C4-2B (cell line): ENCODE measurements at regions not wholly inside any gene's neighbourhood (a gene's known extent, or its start where the extent isn't known, plus 50 kb on each side); places are given as distances from the start of the nearest gene placed in this dataset.

Experiments used
- H3K27ac ChIP-seq: fragments of 450-650 bp; 2 replicates; pipeline ENCODE4 v1.5.1; 2017
- ZFX ChIP-seq: fragments of 450-650 bp; IDR thresholded peaks from 2 replicates; pipeline ENCODE4 v1.6.1; 2017
- TF ChIP-seq, protein P1 (sequence below): fragments of 450-650 bp; conservative IDR thresholded peaks from 2 replicates; pipeline ENCODE4 v1.5.1; 2017; ENCODE audit warnings: mild to moderate bottlenecking

DNA sequence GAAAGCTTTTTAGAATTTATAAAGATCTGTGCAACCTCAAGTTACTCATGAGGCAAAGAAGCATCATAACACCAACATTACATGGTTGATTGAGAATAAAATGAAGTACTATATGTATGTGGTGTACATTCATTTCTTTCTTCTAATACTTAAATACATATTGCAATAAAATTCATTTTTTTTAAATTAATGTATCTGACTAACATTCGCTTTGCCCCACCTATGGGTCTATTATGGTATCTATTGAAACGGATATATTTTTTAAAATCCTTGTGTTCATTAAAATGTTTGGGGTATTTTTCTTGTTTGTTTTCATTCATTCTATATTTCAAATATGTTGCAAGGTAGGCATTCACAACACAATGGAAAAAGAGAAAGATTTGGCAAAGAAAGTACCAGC lies 237.5 kb downstream of the DSEL start:
- no peak for TF ChIP-seq ZFX
- TF ChIP-seq, protein P1, sequence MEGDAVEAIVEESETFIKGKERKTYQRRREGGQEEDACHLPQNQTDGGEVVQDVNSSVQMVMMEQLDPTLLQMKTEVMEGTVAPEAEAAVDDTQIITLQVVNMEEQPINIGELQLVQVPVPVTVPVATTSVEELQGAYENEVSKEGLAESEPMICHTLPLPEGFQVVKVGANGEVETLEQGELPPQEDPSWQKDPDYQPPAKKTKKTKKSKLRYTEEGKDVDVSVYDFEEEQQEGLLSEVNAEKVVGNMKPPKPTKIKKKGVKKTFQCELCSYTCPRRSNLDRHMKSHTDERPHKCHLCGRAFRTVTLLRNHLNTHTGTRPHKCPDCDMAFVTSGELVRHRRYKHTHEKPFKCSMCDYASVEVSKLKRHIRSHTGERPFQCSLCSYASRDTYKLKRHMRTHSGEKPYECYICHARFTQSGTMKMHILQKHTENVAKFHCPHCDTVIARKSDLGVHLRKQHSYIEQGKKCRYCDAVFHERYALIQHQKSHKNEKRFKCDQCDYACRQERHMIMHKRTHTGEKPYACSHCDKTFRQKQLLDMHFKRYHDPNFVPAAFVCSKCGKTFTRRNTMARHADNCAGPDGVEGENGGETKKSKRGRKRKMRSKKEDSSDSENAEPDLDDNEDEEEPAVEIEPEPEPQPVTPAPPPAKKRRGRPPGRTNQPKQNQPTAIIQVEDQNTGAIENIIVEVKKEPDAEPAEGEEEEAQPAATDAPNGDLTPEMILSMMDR, result 0 out of 2 replicates have a peak, but pooled peaks have one; percentile 6
- H3K27ac ChIP-seq, result no peak overlapping the region

DNA sequence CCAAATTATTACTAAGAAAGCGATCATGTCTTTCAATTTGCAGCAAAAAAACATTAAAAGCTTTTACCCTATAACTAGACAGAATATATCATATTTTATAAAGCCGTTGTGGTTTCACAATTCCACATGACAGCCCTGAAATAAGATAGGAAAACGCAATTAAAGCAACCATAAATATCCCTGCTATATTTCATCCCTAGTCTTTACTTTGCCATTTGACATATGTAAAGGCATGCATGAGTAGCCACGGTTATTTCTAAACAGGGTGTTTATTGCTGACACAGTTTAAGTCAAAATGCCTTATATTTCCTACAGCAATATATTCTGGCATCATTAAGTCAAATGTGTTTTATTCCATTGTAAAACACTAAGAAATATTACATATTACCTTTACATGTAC lies 239.9 kb downstream of the DSEL start:
- TF ChIP-seq, protein P1, result no peak
- TF ChIP-seq ZFX, result no peak

DNA sequence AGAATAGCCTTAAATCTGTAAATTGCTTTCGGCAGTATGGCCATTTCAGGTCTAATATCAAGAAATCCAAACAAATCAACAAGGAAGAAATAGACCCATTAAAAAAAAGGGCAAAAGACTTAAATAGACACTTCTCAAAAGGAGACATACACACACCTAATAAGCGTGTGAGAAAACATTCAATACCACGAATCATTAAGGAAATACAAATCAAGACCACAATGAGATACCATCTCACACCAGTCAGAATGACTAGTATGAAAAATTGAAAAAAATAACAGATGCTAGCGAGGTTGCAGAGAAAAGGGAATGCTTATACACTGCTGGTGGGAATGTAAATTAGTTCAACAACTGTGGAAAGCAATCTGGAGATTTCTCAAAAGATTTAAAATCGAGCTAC lies 243.2 kb downstream of the DSEL start:
- TF ChIP-seq ZFX, result no peak
- TF ChIP-seq, protein P1, result no peak
- H3K27ac ChIP-seq, result no peak overlapping the region

More for the DNA sequence above, 239.9 kb downstream of the DSEL start:
- H3K27ac ChIP-seq, result no peak overlapping the region

DNA sequence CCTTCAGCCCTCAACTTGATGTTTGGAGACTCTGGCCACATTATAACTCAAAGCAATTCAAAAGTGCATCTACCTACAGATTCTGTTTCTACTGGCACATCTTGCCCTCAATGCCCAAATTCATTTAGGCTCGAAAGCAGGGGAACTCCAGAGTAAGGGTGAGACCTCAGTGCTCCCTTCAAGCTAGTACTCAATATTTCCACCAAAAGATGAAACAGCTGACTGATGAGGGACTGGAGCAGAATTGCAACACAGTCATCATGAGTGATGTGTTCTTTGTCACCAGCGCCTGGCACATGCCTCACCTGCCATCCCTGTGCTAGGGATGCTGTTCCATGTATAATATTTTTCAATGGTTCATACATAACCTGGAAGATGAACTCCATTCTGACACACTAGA lies 247.3 kb downstream of the DSEL start:
- TF ChIP-seq ZFX, result no peak
- TF ChIP-seq, protein P1, result no peak

DNA sequence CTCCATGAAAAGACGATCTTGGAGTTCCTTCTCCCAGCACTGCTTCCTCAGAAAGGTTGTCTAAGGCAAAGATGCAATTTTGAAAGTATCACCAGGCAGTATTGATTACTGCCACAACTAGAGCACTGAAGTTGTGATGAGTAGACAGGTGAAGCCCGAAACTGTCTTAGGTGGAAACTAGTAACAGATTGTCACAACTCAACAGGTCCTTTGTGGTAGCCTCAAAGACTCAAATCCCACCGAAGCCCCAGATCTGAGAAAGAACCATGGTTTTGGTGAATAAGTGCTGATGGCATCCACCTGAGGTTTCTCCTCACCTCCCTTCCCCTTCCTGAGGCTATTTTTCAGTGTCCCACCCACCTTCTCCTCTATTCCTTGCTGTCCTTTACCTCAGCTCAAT lies 248.0 kb downstream of the DSEL start:
- H3K27ac ChIP-seq, result no peak overlapping the region
- TF ChIP-seq, protein P1, result no peak
- TF ChIP-seq ZFX, result no peak

More for the DNA sequence above, 247.3 kb downstream of the DSEL start:
- H3K27ac ChIP-seq, result no peak overlapping the region

DNA sequence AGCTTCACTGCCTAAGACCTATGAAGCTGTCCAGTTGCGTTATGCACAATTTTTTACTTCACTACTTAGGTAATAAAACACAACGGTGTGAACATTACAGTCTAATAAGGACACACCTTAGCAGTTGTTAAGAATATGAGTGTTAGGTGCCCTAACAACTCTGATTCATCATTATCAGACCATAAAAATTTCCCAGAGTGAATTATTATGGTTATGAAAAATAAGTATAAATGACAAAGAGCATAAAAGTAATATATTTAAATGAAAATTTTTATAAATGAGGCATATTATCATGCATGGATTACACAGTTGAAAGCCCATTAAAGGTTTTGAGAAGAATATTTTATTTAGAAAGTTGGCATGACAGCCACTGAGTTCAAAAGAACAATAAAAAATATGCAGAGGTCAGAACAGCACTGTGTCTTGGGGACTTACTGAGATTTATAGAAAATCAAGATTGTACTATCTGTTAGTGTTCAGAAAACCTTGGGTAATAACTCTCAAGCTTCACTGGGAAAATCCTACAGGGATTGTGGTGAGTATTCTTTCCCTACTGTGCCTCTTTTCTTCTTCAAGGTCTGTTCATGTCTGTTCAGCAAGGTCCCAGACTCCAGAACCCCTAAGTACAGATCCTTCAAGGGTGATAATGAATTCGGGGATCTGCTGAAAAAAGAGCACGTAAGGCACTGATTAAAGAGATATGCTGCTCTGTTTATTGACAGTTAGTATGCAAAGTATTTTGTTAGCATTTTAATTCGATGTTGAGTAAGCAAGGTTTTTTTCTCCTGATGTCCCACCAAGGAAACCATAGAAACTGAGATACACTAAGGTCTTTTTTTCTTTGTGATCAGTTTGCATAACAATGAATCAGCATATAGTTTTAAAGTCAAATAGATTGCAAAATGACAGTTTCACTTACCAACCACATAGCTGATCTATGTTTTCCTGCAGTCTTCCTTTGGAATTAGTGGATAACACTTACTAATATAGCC lies 250.0 kb downstream of the DSEL start:
- TF ChIP-seq ZFX, result no peak
- TF ChIP-seq, protein P1, result no peak
- no peak overlapping the region for H3K27ac ChIP-seq

DNA sequence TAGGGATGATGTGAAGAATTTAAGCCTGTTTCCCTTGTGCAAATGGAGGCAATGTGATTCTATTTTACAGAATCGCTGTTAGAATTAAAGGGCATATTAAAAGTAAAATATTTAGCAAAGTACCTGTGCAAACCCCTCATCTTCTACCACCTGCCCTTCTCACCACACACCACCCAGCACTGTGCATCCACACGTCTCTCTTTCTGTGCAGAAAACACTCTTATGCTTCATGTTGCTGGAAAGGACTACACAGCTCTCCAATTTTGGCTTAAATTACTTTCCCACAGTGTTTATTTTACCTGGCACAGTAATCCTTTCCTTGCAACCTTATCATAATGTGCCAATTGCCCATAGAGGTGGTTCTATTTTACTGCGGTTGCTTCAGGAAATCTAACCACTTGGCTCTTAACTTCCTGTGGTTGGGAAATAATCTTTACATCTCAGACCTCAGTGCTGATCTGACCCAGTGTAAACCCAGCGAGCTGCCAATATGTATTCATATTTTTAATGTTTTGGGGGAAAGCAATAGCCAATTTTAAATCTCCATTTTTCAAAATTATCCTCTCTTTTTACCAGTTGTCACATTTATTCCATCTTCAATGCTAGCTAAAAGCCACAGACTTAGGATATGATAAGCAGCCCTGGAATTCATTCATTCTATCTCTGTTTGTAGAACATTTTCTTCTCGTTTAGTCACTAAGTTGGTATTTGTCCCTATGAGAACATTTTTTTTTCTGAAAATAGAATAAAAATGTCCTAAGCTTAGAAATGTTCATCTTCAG lies 250.9 kb downstream of the DSEL start:
- H3K27ac ChIP-seq, result no peak overlapping the region
- TF ChIP-seq, protein P1, result no peak
- no peak for TF ChIP-seq ZFX
